Sciatic nerve (tissue), 2 donors: ENCODE measurements at regions not wholly inside any gene's neighbourhood (a gene's known extent, or its start where the extent isn't known, plus 50 kb on each side); places are given as distances from the start of the nearest gene placed in this dataset.
"Not testable (repeated sequence)": the region's sequence is repeated elsewhere in the genome, so short reads cannot be mapped to it uniquely, and the experiment has no call there.

Experiments
- ATAC-seq: fragments of 200-7000 bp; cut with Tn5 transposase; one replicate; pipeline ENCODE4 v1.9.1; 2020; ENCODE audit warnings: mild to moderate bottlenecking, moderate library complexity
- DNase-seq: peaks from one replicate; pipeline ENCODE4 v3.0.0-alpha.2; 2020; ENCODE audit warnings: low spot score
- intact Hi-C: fragments of 100-400 bp; cut with DNase I; formaldehyde crosslinking; loops from one replicate; pipeline ENCODE4 v1.14.2; 2022
- donor health status: DM: no; HTN: no; CAD: no.
- donor health status: DM: no; HTN: no; CAD: no.

DNA sequence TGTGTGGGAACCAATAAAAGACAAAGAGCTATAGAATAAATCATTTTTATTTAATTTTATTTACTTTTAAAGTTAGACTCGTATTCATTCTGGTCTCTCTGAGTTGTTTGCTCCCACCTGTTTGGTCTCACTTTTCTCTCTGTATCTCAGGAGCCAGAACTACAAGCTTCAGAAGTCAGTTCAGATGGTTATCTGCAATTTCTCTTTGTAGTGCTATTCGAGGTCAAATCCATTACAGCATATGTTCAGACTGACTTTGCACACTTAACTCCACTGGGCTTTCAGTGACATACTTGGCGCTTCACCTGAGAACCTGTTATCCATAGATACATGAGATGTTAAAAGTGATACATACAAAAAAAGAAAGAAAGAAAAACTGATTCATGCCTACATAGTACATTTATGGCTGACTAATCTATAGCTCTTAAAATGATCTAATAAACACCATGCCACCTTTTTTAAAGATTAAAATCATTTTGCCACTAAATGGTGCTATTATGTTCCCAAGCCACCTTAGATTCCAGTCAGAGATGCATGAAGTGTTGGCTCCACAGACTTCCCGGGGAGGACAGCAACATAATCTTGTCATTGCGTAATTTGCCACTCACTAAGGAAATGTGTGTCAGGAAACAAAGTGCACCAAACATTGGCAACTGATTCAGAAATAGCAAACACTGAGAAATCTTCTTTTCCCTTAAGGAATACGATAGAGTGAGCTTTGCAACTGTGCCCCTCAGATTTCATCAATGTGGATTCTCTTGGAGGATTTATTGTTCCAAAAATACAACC, 396.7 kb downstream of the HACE1 start:
- ATAC-seq (no peak), DNase-seq (no peak)
- intact Hi-C loops: no loop called here

DNA sequence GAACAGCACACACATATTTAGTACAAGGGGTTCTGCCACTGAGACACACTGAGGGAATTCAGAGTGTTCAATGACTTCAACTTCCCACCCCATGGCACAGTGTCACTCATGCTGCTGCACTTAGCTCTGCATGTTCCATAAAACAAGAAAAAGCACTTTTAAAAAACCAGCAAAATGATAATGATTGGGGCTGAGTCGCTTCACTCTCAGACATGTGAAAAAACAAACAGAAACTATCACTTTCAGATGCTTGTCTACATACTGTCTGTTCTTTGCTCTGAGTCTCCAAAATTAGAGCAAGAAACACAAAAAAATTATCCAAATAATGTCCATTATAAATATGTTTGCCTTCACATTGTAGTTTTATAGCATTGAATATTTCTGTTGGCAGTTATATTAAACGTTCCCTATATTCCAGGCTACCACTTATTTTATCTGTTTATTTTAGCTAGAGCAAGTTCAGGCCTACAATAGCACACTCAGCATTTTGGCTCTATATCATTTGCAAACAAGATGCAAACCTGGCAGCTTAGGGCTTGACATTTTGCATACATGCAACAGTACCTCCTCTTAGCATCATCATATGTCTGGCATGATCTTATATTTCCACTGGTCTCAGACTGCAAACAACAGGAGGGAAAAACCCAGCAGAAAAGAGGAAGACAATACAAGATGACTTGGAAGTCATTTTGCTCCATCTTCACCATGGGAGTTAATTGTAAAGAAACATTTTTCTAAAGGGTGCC, 398.8 kb downstream of the HACE1 start:
- intact Hi-C loops: no loop called here
- DNase-seq (no peak), ATAC-seq (no peak)

- intact Hi-C loops: no loop called here
These were observed 400.2 kb downstream of the HACE1 start for GRCh38 chr6:104459543-104459942.

DNA sequence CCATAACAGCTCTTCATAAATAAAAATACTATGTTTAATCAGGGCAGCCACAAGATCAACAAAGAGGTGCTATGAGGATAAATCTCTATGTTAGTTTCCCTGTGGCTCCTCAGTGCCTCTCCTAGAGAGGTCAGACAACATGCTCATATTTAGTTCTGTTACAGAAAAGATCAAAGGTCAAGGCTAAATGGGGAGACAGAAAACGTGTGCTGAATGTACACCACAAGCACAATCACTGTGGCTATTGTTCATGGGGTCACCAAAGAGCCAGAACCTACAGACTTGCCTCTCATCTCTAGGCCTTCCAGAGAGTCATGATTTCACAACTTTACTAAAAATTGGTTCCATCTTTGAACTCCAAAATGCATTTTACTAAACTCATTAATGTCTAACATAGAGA, 409.8 kb downstream of the HACE1 start:
- intact Hi-C loops: no loop called here
- DNase-seq (no peak), ATAC-seq (no peak)

More at GRCh38 chr6:104459543-104459942, 400.2 kb downstream of the HACE1 start:
- no peak for DNase-seq
- no peak for ATAC-seq

DNA sequence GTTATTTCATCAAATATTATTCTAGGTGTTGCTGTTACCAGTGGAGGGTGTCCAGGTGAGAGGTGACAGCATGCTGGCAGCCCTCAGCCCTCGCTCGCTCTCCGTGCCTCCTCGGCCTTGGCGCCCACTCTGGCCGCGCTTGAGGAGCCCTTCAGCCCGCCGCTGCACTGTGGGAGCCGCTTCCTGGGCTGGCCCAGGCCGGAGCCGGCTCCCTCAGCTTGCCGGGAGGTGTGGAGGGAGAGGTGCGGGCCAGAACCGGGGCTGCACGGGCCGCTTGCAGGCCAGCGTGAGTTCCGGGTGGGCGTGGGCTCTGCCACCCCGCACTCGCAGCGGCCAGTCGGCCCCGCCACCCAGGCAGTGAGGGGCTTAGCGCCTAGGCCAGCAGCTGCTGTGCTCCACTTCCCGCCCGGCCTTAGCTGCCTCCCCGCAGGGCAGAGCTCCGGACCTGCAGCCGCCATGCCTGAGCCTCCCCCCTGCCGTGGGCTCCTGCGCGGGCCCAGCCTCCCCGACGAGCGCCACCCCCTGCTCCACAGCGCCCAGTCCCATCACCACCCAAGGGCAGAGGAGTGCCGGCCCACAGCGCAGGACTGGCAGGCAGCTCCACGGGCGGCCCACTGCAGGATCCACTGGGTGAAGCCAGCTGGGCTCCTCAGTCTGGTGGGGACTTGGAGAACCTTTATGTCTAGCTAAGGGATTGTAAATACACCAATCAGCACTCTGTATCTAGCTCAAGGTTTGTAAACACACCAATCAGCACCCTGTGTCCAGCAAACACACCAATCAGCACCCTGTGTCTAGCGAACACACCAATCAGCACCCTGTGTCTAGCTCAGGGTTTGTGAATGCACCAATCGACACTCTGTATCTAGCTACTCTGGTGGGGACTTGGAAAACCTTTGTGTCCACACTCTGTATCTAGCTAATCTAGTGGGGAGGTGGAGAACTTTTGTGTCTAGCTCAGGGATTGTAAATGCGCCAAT, 413.3 kb downstream of the HACE1 start:
- DNase-seq, intact Hi-C loops, ATAC-seq: not testable (repeated sequence)

DNA sequence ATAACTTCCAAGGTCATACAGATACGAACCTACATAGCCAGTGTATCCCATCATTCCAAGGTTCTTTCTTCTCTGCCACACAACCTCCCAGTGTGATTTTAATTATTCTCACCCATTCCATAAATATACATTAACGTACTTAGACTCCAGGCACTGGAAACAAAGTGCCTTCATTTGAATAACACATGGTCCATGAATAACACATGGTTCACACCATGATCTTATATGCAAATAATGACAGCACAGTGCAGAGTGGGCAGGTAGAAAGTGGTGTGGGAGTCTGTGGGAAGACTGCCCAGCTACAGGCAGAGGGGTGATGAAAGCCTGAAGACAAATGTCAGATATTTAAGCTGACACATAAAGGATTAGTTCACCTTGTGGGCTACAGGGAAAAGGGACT, 425.2 kb downstream of the HACE1 start:
- ATAC-seq: no peak
- intact Hi-C loops: no loop called here
- no peak for DNase-seq

DNA sequence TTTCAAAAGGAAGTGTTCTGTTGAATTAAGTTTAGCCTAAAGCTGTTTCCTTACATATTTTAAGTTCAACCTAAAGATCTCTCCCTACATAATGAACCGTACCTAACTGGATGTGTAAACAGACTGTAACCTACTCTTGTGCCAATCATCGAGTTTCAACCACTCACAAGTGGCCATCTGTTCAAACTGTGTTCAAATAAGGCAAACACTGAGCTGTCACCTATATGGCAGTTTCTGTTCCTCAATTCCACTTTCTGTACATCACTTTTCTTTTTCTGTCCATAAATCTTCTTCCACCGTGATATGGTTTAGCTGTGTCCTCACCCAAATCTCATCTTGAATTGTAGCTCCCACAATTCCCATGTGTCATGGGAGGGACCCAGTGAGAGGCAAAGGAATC, 428.6 kb downstream of the HACE1 start:
- ATAC-seq (no peak), DNase-seq (no peak)
- intact Hi-C loops: no loop called here

DNA sequence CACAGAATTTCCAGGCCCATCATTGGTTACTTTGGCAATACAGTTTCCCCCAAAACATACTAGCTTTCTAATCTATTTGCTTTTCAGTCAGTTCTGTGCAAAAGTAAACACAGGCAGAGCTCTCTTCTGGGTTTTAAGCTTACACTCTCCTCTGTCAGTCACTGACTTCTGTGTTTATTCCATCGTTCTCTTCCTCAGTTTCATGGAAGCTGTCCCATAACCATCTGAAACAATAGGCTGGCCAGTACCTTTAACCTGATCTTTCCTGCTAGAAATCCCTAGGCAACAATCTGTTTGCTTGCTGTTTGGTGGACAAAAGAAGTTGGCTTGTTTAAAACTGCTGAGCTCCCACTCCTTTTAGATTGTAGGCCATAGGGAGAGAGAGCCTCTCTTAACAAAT, 431.5 kb downstream of the HACE1 start:
- ATAC-seq (no peak), DNase-seq (no peak)
- intact Hi-C loops: no loop called here

- intact Hi-C loops: no loop called here
These were observed 436.0 kb downstream of the HACE1 start for GRCh38 chr6:104423691-104424090.

DNA sequence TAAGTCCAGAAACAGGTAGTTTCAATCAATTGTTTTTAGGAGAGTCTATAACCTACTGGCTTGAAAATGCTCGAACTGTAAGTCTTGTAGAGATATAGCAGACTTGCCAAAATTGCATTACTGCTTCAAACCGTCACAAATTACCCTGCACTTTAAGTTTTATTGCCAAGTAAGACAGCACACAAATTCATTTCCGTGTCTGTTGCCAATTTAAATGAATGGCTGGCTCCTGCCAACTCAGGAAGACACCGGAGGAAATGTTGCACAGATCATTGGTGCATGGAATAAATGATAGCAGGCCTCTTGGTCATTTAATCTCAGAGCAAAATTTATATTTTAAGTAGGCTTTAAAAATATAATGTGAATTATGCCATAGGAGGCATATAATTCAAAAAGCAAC, 438.1 kb downstream of the HACE1 start:
- intact Hi-C loops: no loop called here
- no peak for DNase-seq
- no peak for ATAC-seq

More at GRCh38 chr6:104423691-104424090, 436.0 kb downstream of the HACE1 start:
- ATAC-seq: no peak
- DNase-seq: no peak

- DNase-seq (no peak), ATAC-seq (no peak)
- intact Hi-C loops: no loop called here
These were observed 440.9 kb downstream of the HACE1 start for GRCh38 chr6:104418839-104419238.

DNA sequence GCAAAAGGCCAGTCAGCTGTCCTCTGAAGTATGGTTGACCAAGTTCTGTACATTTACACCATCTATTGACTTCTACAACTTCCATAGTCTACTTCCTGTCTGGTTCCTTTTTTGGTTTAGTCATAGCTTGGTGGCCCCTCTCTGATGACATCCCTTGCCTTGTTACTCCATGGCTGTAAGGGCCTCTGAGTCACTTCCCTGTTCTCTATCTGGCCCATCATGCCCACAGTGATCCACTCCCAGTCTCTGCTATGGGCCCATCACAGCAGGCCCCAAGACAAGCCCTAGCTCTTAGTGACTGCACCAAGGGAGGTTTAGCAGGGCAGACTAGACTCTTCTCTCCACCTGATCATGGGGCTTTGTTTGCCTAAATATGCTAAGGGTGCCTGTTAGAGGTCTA, 441.6 kb downstream of the HACE1 start:
- DNase-seq (no peak), ATAC-seq (no peak)
- intact Hi-C loops: no loop called here

- intact Hi-C loops: no loop called here
- no peak for ATAC-seq
- no peak for DNase-seq
These were observed 445.0 kb downstream of the HACE1 start for GRCh38 chr6:104414723-104415122.

DNA sequence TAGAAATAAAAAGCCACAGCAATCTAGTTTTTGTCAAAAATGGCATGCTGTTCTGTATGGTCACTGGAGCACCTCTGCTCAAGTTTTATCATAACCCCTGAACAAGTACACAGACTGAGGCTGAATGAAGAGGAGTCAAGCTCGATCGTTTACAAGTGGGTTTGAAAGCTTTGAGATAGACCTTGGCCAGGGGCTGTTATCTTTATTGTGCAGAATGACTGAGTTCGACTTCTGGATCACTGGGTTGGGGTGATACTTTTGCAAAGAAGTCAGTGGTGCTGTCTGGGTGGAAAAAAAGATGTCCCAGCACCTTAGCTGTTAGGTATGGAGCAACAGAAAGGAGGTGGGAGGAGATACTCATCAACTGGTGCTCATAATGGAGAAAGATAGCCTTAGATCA, 446.0 kb downstream of the HACE1 start:
- DNase-seq (no peak), ATAC-seq (no peak)
- intact Hi-C loops: no loop called here

- no peak for ATAC-seq
- DNase-seq: no peak
- intact Hi-C loops: no loop called here
These were observed 448.4 kb downstream of the HACE1 start for GRCh38 chr6:104411302-104411701.

DNA sequence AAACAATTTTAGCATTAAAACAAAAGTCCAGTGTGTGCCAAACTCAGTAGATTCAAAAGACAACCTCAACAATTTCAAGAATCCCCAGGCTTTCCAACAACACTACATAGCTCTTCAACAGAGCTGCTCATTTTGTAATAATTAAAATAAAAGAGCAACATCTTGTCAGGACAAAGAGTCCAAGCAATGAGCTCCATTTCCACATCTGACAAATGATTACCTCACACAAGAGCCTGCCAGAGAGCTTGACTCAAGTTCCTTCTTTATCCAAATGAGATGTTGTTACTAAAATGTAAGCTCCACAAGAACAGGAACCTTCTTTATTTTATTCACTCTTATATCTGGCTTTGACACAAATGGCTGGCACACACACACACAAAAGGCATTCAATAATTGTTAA, 449.8 kb downstream of the HACE1 start:
- ATAC-seq (no peak), DNase-seq (no peak)
- intact Hi-C loops: no loop called here

DNA sequence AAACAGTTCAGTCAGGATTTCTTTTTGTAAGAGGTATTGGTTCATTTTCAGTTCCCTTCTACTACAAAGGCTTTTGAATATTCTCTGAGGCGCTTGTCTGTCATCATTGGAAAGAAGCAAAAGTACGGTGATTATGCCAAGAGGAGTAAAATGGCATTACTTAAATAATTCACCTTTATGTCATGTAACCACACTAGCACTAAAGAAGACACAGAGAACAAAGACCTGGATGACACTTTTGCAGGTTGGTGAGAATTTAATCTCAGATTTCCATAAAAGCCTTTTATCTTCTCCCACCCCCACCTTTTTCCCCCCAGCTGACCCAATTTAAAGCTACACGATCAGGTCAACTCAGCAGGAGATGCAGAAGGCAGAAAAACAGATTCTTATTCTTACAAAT, 451.8 kb downstream of the HACE1 start:
- intact Hi-C loops: no loop called here
- DNase-seq (no peak), ATAC-seq (no peak)

DNA sequence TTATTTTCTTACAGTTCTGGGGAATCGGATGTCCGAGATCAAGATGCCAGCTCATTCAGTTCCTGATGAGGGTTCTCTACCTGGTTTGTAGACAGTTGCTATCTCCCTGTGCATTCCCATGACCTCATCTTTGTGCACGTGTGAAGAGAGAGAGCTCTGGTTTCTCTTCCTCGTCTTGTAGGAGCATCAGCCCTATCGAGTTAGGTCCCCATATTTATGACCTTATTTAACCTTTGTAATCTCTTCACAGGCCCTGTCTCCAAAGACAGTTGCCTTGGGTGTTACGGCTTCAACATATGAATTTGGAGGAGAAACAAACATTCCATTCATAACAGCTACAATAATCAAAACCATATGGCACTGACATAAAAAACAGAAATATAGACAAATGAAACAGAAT, 455.3 kb downstream of the HACE1 start:
- no peak for DNase-seq
- intact Hi-C loops: no loop called here
- ATAC-seq: no peak

GRCh38 chr6:104402572-104402971, 457.1 kb downstream of the HACE1 start:
- intact Hi-C loops: no loop called here
- ATAC-seq (no peak), DNase-seq (no peak)
